H7 (cell line): ENCODE measurements at regions not wholly inside any gene's neighbourhood (a gene's known extent, or its start where the extent isn't known, plus 50 kb on each side); places are given as distances from the start of the nearest gene placed in this dataset.
"Not testable (repeated sequence)": the region's sequence is repeated elsewhere in the genome, so short reads cannot be mapped to it uniquely, and the experiment has no call there.

Experiments
- DNase-seq: peaks from one replicate; pipeline ENCODE4 v3.0.0; 2012
- H3K27me3 ChIP-seq: 2 replicates; pipeline ENCODE4 v1.6.0; 2011; ENCODE audit warnings: mild to moderate bottlenecking, low read length; ENCODE audit not compliant: control insufficient read depth, insufficient read depth
- H3K36me3 ChIP-seq: replicated peaks from 2 replicates; pipeline ENCODE4 v1.5.1; 2011; ENCODE audit warnings: low read length; ENCODE audit not compliant: control insufficient read depth, insufficient read depth
- H3K4me3 ChIP-seq: 2 replicates; pipeline ENCODE4 v1.5.1; 2011; ENCODE audit warnings: low read depth, mild to moderate bottlenecking, control low read depth, low read length, moderate library complexity; ENCODE audit not compliant: insufficient read depth

- Histone ChIP-seq H3K27me3 (no peaks in the 10 kb centered on the region), H3K36me3 (no peaks in the 10 kb centered on the region), H3K4me3 (no peak overlapping the region)
- DNase-seq = no peak
These were observed 164.5 kb upstream of the LHX8 start for GRCh38 chr1:74969566-74970135.

- DNase-seq = no peak
- no peak overlapping the region for H3K4me3 ChIP-seq
- H3K27me3 ChIP-seq = no peaks in the 10 kb centered on the region
- no peaks in the 10 kb centered on the region for H3K36me3 ChIP-seq
These were observed 162.2 kb upstream of the LHX8 start for GRCh38 chr1:74971982-74972381.

GRCh38 chr1:74976491-74976890, 157.7 kb upstream of the LHX8 start:
- no peaks in the 10 kb centered on the region for H3K27me3 ChIP-seq
- no peak for DNase-seq
- no peak overlapping the region for H3K4me3 ChIP-seq
- no peaks in the 10 kb centered on the region for H3K36me3 ChIP-seq

GRCh38 chr1:74992448-74992847, 141.7 kb upstream of the LHX8 start:
- H3K4me3 ChIP-seq, H3K36me3 ChIP-seq, DNase-seq, H3K27me3 ChIP-seq: not testable (repeated sequence)

- no peaks in the 10 kb centered on the region for H3K36me3 ChIP-seq
- H3K4me3 ChIP-seq = no peak overlapping the region
- no peaks in the 10 kb centered on the region for H3K27me3 ChIP-seq
- DNase-seq = no peak
These were observed 138.4 kb upstream of the LHX8 start for GRCh38 chr1:74995821-74996220.

- no peak for DNase-seq
- Histone ChIP-seq H3K4me3 (no peak overlapping the region), H3K27me3 (no peaks in the 10 kb centered on the region), H3K36me3 (no peaks in the 10 kb centered on the region)
These were observed 123.6 kb upstream of the LHX8 start for GRCh38 chr1:75010547-75010946.

- Histone ChIP-seq H3K4me3 (no peak overlapping the region), H3K36me3 (no peaks in the 10 kb centered on the region), H3K27me3 (no peaks in the 10 kb centered on the region)
- no peak for DNase-seq
These were observed 119.9 kb upstream of the LHX8 start for GRCh38 chr1:75014250-75014649.

- H3K27me3 ChIP-seq = no peaks in the 10 kb centered on the region
- no peaks in the 10 kb centered on the region for H3K36me3 ChIP-seq
- no peak for DNase-seq
- no peak overlapping the region for H3K4me3 ChIP-seq
These were observed 111.2 kb upstream of the LHX8 start for GRCh38 chr1:75023005-75023404.

GRCh38 chr1:75034376-75034775, 99.8 kb upstream of the LHX8 start:
- Histone ChIP-seq H3K4me3 (no peak overlapping the region), H3K27me3 (no peaks in the 10 kb centered on the region; the same call in 1 of the 2 replicates), H3K36me3 (no peaks in the 10 kb centered on the region)
- no peak for DNase-seq

- no peak overlapping the region for H3K4me3 ChIP-seq
- no peak for DNase-seq
- H3K36me3 ChIP-seq = no peaks in the 10 kb centered on the region
- no peaks in the 10 kb centered on the region; the same call in 1 of the 2 replicates for H3K27me3 ChIP-seq
These were observed 98.7 kb upstream of the LHX8 start for GRCh38 chr1:75035536-75035935.

- Histone ChIP-seq H3K27me3 (no peaks in the 10 kb centered on the region), H3K4me3 (no peak overlapping the region), H3K36me3 (no peaks in the 10 kb centered on the region)
- DNase-seq = peak; percentile 2
These were observed 81.0 kb upstream of the LHX8 start for GRCh38 chr1:75053207-75053606.

GRCh38 chr1:75058424-75058823, 75.8 kb upstream of the LHX8 start:
- DNase-seq = no peak
- Histone ChIP-seq H3K4me3 (no peak overlapping the region), H3K36me3 (no peaks in the 10 kb centered on the region), H3K27me3 (no peaks in the 10 kb centered on the region)

GRCh38 chr1:75062111-75062510, 72.1 kb upstream of the LHX8 start:
- DNase-seq = no peak
- Histone ChIP-seq H3K4me3 (no peak overlapping the region), H3K27me3 (no peaks in the 10 kb centered on the region), H3K36me3 (no peaks in the 10 kb centered on the region)

- no peak for DNase-seq
- H3K36me3 ChIP-seq = no peaks in the 10 kb centered on the region
These were observed 66.2 kb upstream of the LHX8 start for GRCh38 chr1:75067975-75068374.

GRCh38 chr1:75074831-75075395, 59.3 kb upstream of the LHX8 start:
- Histone ChIP-seq H3K27me3 (no peaks in the 10 kb centered on the region), H3K4me3 (no peak overlapping the region), H3K36me3 (no peaks in the 10 kb centered on the region)
- DNase-seq = no peak

More at GRCh38 chr1:75067975-75068374, 66.2 kb upstream of the LHX8 start:
- no peak overlapping the region for H3K4me3 ChIP-seq
- no peaks in the 10 kb centered on the region for H3K27me3 ChIP-seq
